ENCODE measurements at regions not wholly inside any gene's neighbourhood (a gene's known extent, or its start where the extent isn't known, plus 50 kb on each side); places are given as distances from the start of the nearest gene placed in this dataset.

GRCh38 chr2:62344472-62344871, 148.6 kb downstream of the B3GNT2 start:
- H3K4me3 ChIP-seq (ENCODE audit: low read depth, low read length) = no peak overlapping the region
- TF ChIP-seq CTCF (IDR thresholded peaks at IDR 0.05; ENCODE audit: low read depth, low read length) = no peak

GRCh38 chr2:62343636-62344337, 147.9 kb downstream of the B3GNT2 start:
- TF ChIP-seq CTCF (IDR thresholded peaks at IDR 0.05; ENCODE audit: low read depth, low read length) = no peak
- no peak overlapping the region for H3K4me3 ChIP-seq (ENCODE audit: low read depth, low read length)

GRCh38 chr2:62343206-62343605, 147.3 kb downstream of the B3GNT2 start:
- TF ChIP-seq CTCF (IDR thresholded peaks at IDR 0.05; ENCODE audit: low read depth, low read length) = no peak
- no peak overlapping the region for H3K4me3 ChIP-seq (ENCODE audit: low read depth, low read length)

GRCh38 chr2:62340994-62341484, 145.1 kb downstream of the B3GNT2 start:
- H3K4me3 ChIP-seq (ENCODE audit: low read depth, low read length) = no peak overlapping the region
- no peak for TF ChIP-seq CTCF (IDR thresholded peaks at IDR 0.05; ENCODE audit: low read depth, low read length)

GRCh38 chr2:62339837-62340236, 143.9 kb downstream of the B3GNT2 start:
- no peak for TF ChIP-seq CTCF (IDR thresholded peaks at IDR 0.05; ENCODE audit: low read depth, low read length)
- no peak overlapping the region for H3K4me3 ChIP-seq (ENCODE audit: low read depth, low read length)

GRCh38 chr2:62339413-62339812, 143.5 kb downstream of the B3GNT2 start:
- TF ChIP-seq CTCF (IDR thresholded peaks at IDR 0.05; ENCODE audit: low read depth, low read length) = no peak

GRCh38 chr2:62338111-62338510, 142.2 kb downstream of the B3GNT2 start:
- TF ChIP-seq CTCF (IDR thresholded peaks at IDR 0.05; ENCODE audit: low read depth, low read length) = no peak
- H3K4me3 ChIP-seq (ENCODE audit: low read depth, low read length) = no peak overlapping the region

More at GRCh38 chr2:62339413-62339812, 143.5 kb downstream of the B3GNT2 start:
- no peak overlapping the region for H3K4me3 ChIP-seq (ENCODE audit: low read depth, low read length)
